ENCODE measurements at regions not wholly inside any gene's neighbourhood (a gene's known extent, or its start where the extent isn't known, plus 50 kb on each side); places are given as distances from the start of the nearest gene placed in this dataset.

- no peak for DNase-seq
Observed at GRCh38 chr2:234763002-234763873, 188.6 kb upstream of the SH3BP4 start.

DNA sequence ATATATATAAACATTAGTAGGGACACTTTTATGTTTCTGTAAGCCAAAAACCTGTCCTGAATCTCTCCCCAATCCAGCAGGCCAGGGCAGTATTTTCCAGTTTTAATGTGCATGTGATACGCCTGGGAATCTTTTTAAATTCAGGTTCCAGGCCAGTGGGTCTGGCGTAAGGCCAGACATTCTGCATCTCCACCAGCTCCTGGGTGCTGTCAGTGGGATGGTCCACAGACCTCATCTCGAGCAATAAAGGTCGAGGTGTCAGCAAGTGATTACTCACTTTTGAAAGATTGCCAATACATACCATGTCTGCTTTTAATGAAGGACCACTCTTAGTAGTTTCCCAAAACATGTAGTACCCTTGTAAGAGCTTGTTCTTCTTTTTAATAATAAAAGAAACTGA, 189.9 kb upstream of the SH3BP4 start:
- DNase-seq = no peak

GRCh38 chr2:234754126-234754525, 197.7 kb upstream of the SH3BP4 start:
- DNase-seq = no peak

DNA sequence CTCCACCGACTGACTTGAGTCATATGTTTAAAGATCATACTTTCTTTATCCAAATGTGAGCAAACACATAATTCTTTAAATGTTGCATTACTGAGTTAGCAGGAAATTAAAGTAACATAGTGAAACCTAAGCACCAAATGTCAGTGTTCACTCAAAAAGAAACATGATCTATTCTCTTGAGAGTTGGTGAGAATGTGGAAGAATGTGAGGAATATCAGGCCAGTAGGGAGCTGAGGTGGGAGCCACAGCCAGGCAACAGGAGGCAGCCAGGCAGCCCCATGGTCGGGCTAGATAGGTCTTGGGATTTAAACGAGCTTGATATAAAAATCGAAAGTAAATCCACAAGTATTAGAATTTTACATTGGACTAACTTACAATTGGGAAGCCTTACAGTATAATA, 198.1 kb upstream of the SH3BP4 start:
- no peak for DNase-seq

- no peak for DNase-seq
Observed at GRCh38 chr2:234752966-234753365, 198.9 kb upstream of the SH3BP4 start.

DNA sequence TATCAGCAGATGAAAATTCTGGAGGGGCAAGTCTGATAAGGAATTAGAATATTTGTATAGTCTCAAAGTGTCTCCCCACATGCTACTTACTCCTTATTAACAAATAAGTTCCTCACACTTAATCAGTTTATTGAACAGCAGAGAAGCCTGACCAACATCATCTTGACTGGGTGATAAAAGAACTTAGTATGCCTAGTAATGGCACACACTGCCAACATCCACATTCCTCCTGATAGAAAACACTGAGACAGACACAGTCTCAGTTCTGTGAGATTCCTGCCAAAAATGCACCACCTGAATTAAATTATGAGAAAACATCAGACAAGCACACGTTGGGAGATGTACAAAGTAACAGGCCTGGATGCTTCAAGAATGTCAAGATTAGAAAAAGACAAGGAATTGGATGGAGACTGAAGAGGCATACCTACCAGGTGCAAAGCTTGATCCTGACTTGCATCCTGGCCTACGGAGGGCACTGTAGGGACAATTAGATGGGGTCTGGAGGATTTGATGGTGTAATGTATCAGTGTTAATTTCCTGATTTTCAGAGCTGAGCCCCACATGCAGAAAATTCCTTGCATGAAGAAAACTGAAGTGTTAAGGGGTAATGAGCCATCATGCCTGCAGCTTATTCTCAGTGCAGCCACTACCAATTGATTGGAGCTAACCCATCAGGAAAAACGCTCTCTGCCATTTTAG, 200.4 kb upstream of the SH3BP4 start:
- no peak for DNase-seq

DNA sequence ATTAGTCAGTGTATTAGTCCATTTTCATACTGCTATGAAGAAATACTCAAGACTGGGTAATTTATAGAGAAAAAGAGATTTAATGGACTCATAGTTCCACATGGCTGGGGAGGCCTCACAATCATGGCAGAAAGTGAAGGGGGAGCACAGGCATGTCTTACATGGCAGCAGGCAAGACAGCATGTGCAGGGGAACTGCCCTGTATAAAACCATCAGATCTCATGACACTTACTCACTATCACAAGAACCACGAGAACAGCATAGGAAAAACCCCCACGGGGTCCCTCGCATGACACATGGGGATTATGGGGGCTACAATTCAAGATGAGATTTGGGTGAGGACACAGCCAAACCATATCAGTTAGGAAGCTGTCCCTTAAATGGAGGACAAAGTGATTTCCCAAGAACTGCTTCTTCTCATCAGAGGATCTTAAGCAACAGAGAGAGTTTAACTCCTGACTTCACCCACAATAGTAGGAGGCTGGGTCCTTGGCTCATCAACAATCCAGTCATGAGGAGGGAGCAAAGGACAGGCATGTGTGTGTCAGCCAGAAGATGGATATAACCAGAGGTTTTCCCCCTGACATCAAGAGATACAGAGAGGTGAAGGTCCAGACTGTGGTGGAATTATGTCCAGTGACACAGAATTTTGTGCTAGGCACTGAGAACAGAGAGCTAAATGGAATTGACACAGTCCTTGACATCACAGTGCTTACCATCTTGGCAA, 203.8 kb upstream of the SH3BP4 start:
- no peak for DNase-seq

DNA sequence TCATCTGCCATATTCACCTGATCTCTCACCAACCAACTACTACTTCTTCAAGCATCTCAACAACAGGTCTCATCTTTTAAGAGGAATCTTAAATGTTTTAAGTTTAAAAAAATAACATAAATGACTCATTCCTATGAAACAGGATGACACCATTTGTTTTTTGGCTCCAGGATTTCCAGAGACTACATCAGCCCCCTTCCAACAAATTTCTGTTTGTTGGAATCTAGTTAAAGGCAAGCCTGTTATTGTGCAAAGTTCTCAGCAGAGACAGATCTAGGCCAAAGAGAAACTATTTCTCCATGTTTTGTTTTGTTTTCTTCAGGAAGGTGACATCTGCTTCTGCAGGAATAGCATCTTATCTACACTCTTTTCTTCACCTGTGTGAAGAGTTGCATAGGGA, 204.8 kb upstream of the SH3BP4 start:
- DNase-seq = no peak

- DNase-seq = no peak
Observed at GRCh38 chr2:234745347-234745746, 206.5 kb upstream of the SH3BP4 start.

- DNase-seq = no peak
Observed at GRCh38 chr2:234741976-234742375, 209.8 kb upstream of the SH3BP4 start.

- no peak for DNase-seq
Observed at GRCh38 chr2:234739061-234739460, 212.8 kb upstream of the SH3BP4 start.

GRCh38 chr2:234735829-234736228, 216.0 kb upstream of the SH3BP4 start:
- no peak for DNase-seq

DNA sequence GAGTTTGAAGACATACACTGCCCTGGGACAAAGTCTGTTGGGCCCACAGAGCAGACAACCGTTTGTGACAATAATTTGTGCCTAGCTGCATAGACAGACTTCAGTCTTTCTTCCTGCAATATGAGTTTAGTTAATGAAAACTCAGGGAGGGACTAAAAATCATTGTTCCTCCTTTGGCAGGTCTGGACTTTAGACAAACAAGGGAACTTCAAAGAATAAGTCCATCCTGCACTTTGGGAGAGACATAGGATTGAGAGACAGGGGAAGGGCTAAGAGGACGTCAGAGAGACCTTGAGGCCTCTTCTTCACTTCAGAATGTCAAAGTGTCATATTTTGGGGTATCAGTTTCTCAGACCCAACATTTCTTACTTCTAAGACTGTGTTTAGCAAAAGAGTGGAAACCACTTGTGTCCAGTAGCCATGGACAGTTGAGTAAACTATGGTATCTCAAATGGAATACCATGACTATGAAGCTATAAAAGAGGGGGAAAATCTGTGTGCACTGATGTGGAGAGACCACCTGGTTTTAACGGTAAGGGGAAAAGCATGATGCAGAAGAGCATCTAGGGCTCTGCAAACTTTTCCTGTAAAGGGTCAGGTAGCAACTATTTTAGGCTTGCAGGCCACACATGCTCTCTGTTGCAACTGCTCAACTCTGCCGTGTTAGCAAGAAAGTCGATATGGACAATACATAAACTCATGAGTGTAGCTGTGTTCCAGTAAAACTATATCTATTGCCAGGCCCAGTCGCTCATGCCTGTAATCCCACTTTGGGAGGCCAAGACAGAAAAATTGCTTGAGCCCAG, 217.8 kb upstream of the SH3BP4 start:
- no peak for DNase-seq

DNA sequence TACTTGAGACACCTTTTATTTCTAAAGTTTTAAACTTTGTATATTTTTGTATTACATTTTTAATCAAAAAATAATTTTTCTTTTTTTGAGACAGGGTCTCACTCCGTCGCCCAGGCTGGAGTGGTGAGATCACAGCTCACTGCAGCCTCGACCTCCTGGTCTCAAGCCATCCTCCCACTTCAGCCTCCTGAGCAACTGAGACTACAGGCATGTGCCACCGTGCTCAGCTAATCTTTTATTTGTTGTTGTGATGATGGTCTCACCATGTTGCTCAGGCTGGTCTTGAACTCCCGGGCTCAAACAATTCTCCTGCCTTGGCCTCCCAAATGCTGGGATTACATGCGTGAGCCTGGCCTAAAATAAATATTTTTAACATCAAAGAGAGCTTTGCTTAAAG, 218.7 kb upstream of the SH3BP4 start:
- no peak for DNase-seq

DNA sequence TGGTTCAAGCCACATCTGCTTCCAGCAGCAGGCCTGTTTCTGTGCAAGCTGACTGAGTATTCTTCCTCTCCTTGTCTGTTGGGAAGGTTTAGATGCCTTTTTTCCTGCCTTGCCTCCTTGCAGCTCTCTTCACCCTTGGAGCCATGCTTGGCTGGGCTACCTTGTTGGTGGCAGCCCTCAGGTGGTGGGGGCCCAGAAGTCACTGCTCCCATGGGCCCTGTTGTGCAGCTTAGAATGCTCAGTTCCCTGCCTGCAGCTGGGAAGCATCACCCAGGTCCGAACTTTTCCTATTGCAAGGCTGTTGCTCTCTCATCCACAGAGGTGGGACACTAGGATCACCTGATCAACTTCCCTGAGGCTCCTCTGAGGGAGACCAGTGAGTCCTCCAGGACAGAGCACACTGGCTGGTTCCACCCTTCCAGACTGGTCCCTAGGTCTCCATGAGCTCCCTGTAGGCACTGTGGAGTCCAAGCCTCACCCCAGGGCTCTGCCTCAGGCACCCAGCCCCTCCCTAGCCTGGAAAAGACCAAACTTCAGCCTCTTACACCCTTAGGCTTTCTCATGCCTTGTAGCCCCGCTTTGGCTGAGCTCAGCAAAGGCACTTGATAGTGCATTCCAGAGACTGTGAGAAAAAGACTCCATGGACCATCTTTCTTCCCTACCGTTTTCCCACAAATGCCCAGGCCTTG, 219.3 kb upstream of the SH3BP4 start:
- no peak for DNase-seq

DNA sequence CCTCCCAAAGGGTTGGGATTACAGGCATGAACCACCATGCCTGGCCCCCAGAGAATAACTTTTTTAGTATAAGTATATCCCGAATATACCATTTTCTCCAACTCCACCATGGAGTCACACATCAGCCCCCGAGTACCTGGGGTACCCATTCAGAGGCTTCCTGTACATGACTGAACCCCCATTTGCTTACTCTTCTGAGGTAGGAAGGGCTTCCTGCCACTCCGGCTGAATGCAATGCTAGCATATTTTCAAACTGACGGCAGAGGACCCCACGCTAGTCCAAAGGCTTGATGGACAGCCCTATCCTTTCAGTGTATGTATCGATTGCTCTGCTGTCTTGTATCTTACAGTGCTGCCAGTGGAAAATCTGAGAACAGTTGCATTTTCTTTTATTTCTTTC, 220.6 kb upstream of the SH3BP4 start:
- no peak for DNase-seq

DNA sequence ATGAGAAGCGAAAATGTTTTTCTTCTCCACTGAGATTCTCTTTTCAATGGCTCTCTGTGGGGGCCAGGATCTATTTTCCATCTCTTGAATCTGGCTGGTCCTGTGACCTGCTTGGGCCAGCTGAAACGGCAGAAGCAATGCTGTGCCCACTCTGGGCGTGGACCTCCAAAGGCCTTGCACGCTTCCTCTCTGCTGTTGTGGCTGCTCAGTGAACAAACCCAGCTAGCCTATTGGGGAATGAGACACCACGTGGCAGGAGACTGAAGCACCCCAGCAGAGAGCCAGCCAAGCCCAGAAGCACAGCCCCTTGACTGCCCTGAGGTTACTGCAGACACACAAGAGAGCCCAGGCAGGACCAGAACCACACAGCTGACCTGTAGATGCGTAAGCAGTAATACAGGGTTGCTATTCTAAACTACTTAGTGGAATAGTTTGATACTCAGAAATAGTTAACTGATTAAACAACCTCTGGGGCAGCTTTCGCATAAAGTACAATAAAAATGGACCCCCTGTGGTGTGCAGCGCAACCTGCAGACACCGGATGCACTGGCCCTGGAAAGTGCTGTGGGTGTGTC, 221.7 kb upstream of the SH3BP4 start:
- no peak for DNase-seq

DNA sequence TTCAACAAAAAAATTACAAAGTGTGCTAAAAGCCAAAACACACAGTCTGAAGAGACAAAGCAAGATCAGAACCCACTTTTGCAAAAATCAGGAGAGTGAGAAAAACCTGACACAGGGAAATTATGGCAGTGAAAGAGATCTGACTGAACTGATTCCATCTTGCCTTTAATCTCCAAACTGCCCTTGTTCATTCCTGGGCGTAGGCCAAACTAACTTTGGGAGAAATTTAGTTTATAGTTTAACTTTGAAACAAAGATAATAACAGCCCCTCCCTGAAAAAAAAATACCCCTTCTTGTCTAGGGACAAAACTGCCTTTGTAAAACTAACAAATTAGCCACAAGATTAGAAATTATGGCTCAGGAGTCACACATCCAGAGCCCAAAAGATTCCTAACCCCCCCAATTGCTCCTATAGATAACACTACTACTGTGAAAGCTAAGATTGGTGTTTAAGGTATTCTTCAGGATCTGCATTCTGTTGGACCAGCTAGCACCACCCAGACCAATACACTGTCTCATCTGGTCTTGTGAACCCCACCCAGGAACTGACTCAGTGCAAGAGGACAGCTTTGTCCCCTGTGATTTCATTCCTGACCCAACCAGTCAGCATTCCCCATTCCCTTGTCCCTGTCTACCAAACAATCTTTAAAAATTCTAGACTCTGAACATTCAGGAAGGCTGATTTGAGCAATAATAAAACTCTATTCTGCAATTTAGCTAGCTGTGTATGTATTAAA, 226.1 kb upstream of the SH3BP4 start:
- no peak for DNase-seq

DNA sequence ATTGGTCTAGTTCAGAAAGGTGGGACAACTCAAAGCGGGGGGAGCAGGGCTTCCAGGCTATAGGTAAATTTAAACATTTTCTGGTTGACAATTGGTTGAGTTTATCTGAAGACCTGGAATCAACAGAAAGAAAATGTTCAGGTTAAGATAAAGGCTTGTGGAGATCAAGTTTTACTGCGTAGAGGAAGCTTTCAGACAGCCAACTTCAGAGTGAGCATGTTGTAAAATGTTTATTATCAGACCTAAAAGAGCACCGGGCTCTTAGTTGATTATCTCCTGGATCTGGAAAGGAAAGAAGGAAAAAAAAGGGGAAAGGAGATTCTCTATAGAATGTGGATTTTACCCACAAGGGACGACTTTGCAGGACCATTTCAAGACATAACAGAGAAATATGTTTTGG, 227.0 kb upstream of the SH3BP4 start:
- no peak for DNase-seq

DNA sequence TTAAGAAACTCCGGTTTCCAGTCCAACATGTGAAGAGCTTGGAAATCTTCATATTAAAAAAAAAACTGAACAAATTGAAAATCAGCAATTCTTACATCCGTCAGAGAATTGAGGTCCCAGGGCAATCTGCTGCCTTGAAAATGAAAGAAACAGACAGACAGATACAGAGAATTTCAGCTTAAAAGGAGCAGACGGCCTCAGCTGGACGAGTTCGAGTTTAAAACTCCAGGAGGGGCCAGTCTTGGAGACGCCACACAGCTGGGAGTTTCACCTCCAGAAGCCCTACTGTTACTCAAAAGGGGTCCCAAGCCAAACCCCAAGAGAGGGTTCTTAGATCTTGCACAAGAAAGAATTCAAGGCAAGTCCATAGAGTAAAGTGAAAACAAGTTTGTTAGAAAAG, 226.5 kb upstream of the ARL4C start:
- no peak for DNase-seq

GRCh38 chr2:234722176-234722575, 225.3 kb upstream of the ARL4C start:
- DNase-seq = no peak

Measured in NCI-H2081 treated with DMSO at 0.1 percent for 48 hours (cell line).